OCI-LY1 (cell line): ENCODE measurements at regions not wholly inside any gene's neighbourhood (a gene's known extent, or its start where the extent isn't known, plus 50 kb on each side); places are given as distances from the start of the nearest gene placed in this dataset.

Experiments
- H2AFZ ChIP-seq: fragments of 200-600 bp; sonication (generic), shearing (Covaris generic); 2 replicates; pipeline ENCODE4 v1.6.0; 2014; ENCODE audit warnings: antibody characterized with exemption, mild to moderate bottlenecking, low read length
- H3F3A ChIP-seq: fragments of 200-600 bp; sonication (generic), shearing (Covaris generic); 2 replicates; pipeline ENCODE4 v1.6.0; 2014; ENCODE audit warnings: mild to moderate bottlenecking, antibody characterized with exemption, low read length, moderate library complexity; ENCODE audit not compliant: insufficient read depth
- H3K27ac ChIP-seq: fragments of 200-600 bp; sonication (generic); 2 replicates; pipeline ENCODE4 v1.5.1; 2014; ENCODE audit warnings: low read length, mixed run types, mild to moderate bottlenecking, low read depth; ENCODE audit not compliant: poor library complexity, severe bottlenecking
- H3K27me3 ChIP-seq: fragments of 200-600 bp; sonication (generic); 2 replicates; pipeline ENCODE4 v1.6.0; 2014; ENCODE audit warnings: antibody characterized with exemption, mild to moderate bottlenecking, low read length, moderate library complexity; ENCODE audit not compliant: insufficient read depth
- H3K36me3 ChIP-seq: fragments of 200-600 bp; sonication (generic); 2 replicates; pipeline ENCODE4 v1.6.1; 2014; ENCODE audit warnings: mild to moderate bottlenecking, antibody characterized with exemption, low read length, moderate library complexity, mixed read lengths; ENCODE audit not compliant: insufficient read depth
- H3K4me1 ChIP-seq: fragments of 200-600 bp; sonication (generic); 2 replicates; pipeline ENCODE4 v1.5.1; 2014; ENCODE audit warnings: mild to moderate bottlenecking, low read length, moderate library complexity; ENCODE audit not compliant: insufficient read depth, severe bottlenecking
- H3K4me2 ChIP-seq: fragments of 200-600 bp; sonication (generic), shearing (Covaris generic); 2 replicates; pipeline ENCODE4 v1.6.1; 2014; ENCODE audit warnings: low read length
- H3K4me3 ChIP-seq: fragments of 200-600 bp; sonication (generic); 2 replicates; pipeline ENCODE4 v1.5.1; 2014; ENCODE audit warnings: low read length, low read depth, mild to moderate bottlenecking, mixed read lengths; ENCODE audit not compliant: poor library complexity, severe bottlenecking
- H3K79me2 ChIP-seq: fragments of 200-600 bp; shearing (Covaris generic); 2 replicates; pipeline ENCODE4 v1.6.1; 2016; ENCODE audit warnings: mixed run types, low read length, mixed read lengths; ENCODE audit not compliant: insufficient read depth
- H3K9ac ChIP-seq: fragments of 200-600 bp; sonication (generic), shearing (Covaris generic); 2 replicates; pipeline ENCODE4 v1.6.1; 2014; ENCODE audit warnings: mild to moderate bottlenecking, low read length, mixed read lengths
- H3K9me2 ChIP-seq: fragments of 200-600 bp; sonication (generic), shearing (Covaris generic); 2 replicates; pipeline ENCODE4 v1.6.1; 2014; ENCODE audit warnings: low read depth, mild to moderate bottlenecking, low read length, mixed read lengths
- H3K9me3 ChIP-seq: fragments of 200-600 bp; shearing (Covaris generic); 2 replicates; pipeline ENCODE4 v1.6.1; 2014; ENCODE audit warnings: low read length, mixed read lengths
- H4K20me1 ChIP-seq: fragments of 200-600 bp; sonication (generic), shearing (Covaris generic); 2 replicates; pipeline ENCODE4 v1.6.0; 2016; ENCODE audit warnings: mild to moderate bottlenecking, low read length; ENCODE audit not compliant: insufficient read depth
- CTCF ChIP-seq: fragments of 200-600 bp; sonication (generic), shearing (Covaris generic); IDR thresholded peaks from 2 replicates; pipeline ENCODE4 v1.5.1; 2017; ENCODE audit warnings: mild to moderate bottlenecking, antibody characterized with exemption, low read length, moderate library complexity, mixed read lengths
- EZH2 ChIP-seq: fragments of 200-600 bp; sonication (generic), shearing (Covaris generic); IDR thresholded peaks from 2 replicates; pipeline ENCODE4 v1.8.0; 2017; ENCODE audit warnings: borderline replicate concordance, mixed run types, mild to moderate bottlenecking, antibody characterized with exemption, low read length, moderate library complexity, mixed read lengths

- Histone ChIP-seq H3K4me3 (no peak overlapping the region), H3K9ac (no peak overlapping the region), H3K4me2 (no peak overlapping the region), H3K9me3 (no peaks in the 10 kb centered on the region), H2AFZ (no peak overlapping the region), H3K27me3 (no peaks in the 10 kb centered on the region), H3K36me3 (no peaks in the 10 kb centered on the region), H3K9me2 (no peaks in the 10 kb centered on the region), H3F3A (no peaks in the 10 kb centered on the region), H3K79me2 (no peaks in the 10 kb centered on the region), H3K4me1 (no peaks in the 10 kb centered on the region), H3K27ac (no peak overlapping the region), H4K20me1 (no peaks in the 10 kb centered on the region)
- no peak for TF ChIP-seq CTCF
- no peak for TF ChIP-seq EZH2
Observed at GRCh38 chr12:74889073-74889472, 320.6 kb downstream of the KCNC2 start.

- Histone ChIP-seq H3K9ac (no peak overlapping the region), H3K4me1 (no peaks in the 10 kb centered on the region), H4K20me1 (no peaks in the 10 kb centered on the region), H3K4me3 (no peak overlapping the region), H3K9me2 (no peaks in the 10 kb centered on the region), H3K4me2 (no peak overlapping the region), H3F3A (no peaks in the 10 kb centered on the region), H2AFZ (no peak overlapping the region), H3K27ac (no peak overlapping the region), H3K27me3 (no peaks in the 10 kb centered on the region), H3K36me3 (no peaks in the 10 kb centered on the region), H3K79me2 (no peaks in the 10 kb centered on the region), H3K9me3 (no peaks in the 10 kb centered on the region)
- TF ChIP-seq CTCF (no peak), EZH2 (no peak)
Observed at GRCh38 chr12:74889563-74890236, 319.9 kb downstream of the KCNC2 start.

- H4K20me1 ChIP-seq, result no peaks in the 10 kb centered on the region
- TF ChIP-seq EZH2, result no peak
- TF ChIP-seq CTCF, result no peak
- H3K9ac ChIP-seq, result no peak overlapping the region
- no peak overlapping the region for H3K27ac ChIP-seq
- H3K79me2 ChIP-seq, result no peaks in the 10 kb centered on the region
- no peaks in the 10 kb centered on the region for H3K9me3 ChIP-seq
- H3K4me1 ChIP-seq, result no peaks in the 10 kb centered on the region
- H3K4me2 ChIP-seq, result no peak overlapping the region
- H3K36me3 ChIP-seq, result no peaks in the 10 kb centered on the region
- H3K9me2 ChIP-seq, result no peaks in the 10 kb centered on the region
- no peak overlapping the region for H2AFZ ChIP-seq
- no peaks in the 10 kb centered on the region for H3K27me3 ChIP-seq
- H3F3A ChIP-seq, result no peaks in the 10 kb centered on the region
- H3K4me3 ChIP-seq, result no peak overlapping the region
Observed at GRCh38 chr12:74890237-74890599, 319.4 kb downstream of the KCNC2 start.
